Activated CD4-positive, alpha-beta T cell treated with anti-CD3 and anti-CD28 coated beads, Interleukin-2, amount 50 U/mL, for 16 hours (primary cell): ENCODE measurements at regions not wholly inside any gene's neighbourhood (a gene's known extent, or its start where the extent isn't known, plus 50 kb on each side); places are given as distances from the start of the nearest gene placed in this dataset.

Source experiments
- DNase-seq: peaks from one replicate; pipeline ENCODE4 v3.0.0-alpha.2; 2020

DNA sequence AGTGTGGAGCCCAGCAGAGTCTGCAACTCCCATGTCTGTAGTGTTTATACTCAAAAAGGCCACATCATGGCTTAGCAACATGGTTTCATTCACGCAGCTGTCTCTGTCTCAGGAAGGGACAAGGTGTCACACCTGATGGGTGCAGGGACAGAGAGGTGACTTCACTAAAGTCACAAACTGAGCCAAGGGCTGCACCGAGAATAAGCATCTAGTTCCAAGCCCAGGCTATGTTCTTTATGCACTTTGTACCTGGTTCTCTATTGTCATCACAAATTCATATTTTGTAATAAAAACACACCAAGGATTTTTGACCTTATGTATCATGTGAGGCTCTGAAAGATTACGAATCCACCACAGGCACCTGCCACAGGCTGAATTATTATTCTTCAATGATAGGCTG lies 64.9 kb upstream of the STK32A start:
- no peak for DNase-seq

DNA sequence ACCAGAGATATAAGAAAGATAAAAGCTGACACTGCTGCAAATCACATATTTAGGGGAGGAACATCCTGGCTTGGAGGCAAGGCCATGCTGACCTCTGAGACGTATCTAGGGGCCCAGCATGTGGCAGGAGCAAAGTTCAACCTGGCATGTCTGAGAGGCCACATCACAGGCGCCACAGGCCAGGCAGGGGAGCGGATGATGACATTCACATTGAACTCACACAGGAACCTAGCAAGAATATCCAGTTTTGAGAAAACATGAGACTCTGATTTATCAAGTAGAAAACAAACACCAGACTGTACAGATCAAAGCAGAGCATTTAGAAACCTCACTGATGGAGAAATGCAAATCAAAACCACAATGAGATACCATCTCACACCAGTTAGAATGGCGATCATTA lies 64.2 kb upstream of the STK32A start:
- no peak for DNase-seq

DNA sequence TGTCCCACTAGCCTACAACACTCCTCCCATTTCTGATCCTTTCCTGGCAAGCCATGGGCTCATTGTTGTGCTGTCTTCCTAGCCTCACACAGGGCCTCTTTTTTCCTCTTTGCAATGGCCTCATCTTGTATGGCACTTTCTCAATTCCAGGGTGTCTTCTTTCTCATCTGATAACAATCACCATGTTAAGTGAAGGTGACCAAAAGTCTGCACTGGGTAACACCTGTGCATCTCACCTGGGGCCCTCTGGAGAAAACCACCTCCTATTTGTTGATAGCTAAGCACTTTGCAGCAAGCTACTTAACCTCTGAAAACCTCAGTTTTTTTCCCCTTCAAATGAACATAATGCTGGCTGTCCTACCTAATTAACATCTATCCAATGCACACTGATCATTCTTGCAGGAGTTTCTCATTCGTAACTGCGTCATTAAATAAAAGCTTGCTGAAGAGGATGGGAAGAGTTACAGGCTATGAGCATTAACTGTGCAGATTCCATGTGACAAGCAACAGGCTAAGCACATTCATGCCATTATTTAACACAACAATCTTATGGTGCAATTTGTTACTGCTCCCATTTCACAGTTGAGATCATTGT lies 60.1 kb upstream of the STK32A start:
- no peak for DNase-seq

DNA sequence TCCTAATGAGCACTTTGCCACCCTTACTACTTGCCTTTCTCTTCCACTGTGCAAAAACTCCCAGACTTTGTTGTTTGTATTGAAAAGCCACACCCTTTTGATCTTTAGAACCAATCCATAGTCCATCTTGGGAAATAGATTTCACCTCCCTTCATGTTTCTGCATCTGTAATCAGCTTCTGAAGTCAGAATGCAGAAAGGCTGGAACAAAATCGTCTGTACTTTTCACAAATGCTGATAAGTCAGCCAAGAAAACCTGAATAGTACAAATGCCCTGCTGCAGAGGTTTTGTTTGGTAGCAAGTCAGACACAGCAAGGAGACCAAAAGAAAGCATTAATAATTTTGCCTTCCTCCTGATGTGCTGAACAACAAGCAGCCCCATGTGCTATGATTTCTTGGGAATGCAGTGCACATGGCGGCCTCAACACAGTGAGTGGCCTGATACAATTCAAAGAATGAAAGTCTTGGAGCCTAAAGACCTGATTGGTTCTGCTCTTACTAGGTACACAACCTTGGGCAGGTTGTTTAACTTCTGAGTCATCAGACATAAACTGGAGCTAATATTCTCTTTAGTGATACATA lies 59.2 kb upstream of the STK32A start:
- no peak for DNase-seq

DNA sequence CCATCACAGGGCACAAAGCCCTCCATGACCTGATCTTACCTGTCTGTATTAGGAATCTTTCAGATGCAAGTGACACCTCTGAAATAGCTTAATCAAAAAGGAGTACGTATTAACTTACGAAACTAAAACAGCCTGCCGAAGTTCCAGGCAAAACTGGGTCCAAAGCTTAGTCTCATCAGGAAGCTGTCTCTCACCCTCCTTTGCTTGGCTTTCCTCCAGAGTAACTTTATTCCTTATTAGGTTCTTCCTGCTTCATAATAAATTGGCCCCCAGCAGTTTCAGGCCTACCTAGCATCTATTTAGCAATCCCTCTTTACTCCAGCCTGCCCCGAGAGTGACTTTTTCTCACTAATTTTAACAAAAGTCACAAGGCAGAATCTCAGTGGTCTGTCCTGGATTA lies 58.4 kb upstream of the STK32A start:
- no peak for DNase-seq

DNA sequence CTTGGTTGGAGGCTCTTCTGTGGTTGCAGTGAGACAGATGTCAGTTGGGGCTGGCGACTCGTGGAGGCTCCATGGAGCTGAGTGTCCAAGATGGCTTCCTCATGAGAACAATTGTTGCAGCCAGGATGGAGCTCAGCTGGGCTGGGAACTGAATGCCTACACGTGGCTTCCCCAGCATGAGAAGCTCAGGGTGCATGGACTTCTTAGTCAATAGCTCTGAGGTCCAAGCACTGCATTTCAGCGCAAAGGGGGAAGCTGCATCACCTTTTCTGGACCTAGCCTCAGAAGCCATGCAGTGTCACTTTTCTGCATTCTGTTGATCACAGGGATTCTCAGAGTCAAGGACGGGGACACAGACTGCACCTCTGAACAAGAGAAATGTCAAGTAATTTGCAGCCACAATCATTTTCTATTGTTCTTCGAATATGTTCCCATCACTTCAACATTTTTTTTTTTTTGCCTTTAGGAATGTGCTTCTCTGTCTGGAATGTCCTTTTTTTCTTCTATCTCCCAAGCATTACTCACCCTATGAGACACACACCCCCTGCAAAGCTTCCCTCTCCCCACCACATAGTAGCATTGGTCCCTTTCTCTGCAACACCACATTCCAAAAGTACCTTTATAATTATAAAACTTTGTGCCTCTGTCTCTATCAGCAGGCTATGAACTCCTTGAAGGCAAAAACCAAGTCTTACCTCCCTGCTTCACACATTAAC lies 57.5 kb upstream of the STK32A start:
- DNase-seq, result no peak

DNA sequence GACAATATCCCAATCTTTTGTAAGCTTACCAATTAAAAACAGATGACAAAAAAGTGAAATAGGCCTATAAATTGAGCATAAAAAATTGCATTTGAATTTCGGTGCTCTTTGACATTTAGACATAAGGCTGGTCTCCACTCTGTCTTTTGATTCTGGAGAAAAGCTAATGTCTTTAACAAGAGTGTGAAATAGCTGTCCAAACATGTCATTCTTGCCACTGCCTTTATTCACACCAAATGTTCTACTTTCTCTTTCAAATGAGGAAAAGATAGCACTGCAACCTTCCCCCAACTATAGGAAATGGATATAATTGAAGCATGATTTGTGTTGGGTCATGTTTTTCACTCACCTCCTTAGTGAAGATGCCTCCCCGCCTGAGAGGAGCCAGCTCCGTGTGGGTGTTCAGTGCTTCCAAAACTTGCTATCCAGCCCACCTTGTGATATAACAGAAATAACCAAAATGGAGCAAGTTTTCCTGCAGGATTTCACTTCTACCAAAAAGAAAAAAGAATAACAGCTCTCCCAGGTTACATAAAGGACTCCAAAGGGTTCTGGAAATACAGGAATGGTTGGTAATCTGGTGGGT lies 55.2 kb upstream of the STK32A start:
- no peak for DNase-seq

DNA sequence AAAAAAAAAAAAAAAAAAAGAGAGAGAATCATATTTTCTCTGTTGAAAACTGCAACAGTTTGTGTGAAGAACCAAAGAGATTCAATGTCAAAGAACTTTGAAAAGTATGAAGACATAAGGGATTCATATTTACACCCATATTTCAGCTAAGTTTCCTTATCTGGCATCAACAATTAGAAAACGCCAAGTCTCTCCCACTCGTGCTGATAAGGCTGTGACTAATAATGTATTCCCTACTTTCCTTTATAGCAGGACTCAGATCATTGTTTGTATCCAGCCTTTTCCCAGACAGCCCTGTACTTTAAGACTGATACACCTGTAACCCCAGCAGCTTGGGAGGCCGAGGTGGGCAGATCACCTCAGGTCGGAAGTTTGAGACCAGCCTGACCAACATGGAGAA lies 54.1 kb upstream of the STK32A start:
- no peak for DNase-seq
